ENCODE measurements at regions not wholly inside any gene's neighbourhood (a gene's known extent, or its start where the extent isn't known, plus 50 kb on each side); places are given as distances from the start of the nearest gene placed in this dataset.

DNA sequence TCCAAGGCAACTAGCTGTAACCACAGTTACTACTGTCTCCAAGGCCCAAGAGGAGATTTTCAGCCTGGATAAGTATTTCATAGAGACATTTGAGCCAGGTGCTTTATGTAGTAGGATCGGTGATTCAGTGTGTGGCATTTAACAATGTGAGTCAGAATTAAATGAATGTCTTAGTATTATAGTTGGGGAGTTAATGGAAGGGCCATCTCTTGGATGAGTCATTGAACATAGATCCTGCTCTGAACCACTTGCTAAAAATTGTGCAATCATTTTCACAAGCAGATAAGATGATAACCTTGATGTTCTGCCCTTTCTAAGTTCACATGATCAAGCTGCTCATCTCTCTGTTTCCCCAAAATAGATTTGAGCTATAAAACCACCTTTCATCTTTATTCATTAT lies 668.9 kb upstream of the CITED2 start:
- Mint-ChIP-seq H3K27ac (no peak overlapping the region), H3K4me3 (no peak overlapping the region), H3K27me3 (ENCODE audit: insufficient read depth, low read depth) (no peaks in the 10 kb centered on the region), H3K4me1 (peaks cover 9% of the 10 kb centered on the region), H3K36me3 (no peaks in the 10 kb centered on the region), H3K9me3 (no peaks in the 10 kb centered on the region)
- Histone ChIP-seq H4K20me1 (ENCODE audit: low read depth) (no peaks in the 10 kb centered on the region), H3K4me1 (no peaks in the 10 kb centered on the region), H3K4me3 (no peak overlapping the region), H3K9ac (no peak overlapping the region), H3K4me2 (no peak overlapping the region), H3K79me2 (ENCODE audit: low read depth) (no peaks in the 10 kb centered on the region), H3K9me3 (ENCODE audit: low read depth) (no peaks in the 10 kb centered on the region), H3K36me3 (no peaks in the 10 kb centered on the region), H3K27me3 (no peaks in the 10 kb centered on the region), H3K27ac (no peak overlapping the region), H3F3A (ENCODE audit: low read depth) (no peaks in the 10 kb centered on the region), H2AFZ (replicated peaks) (no peak overlapping the region)
- TF ChIP-seq EZH2phosphoT487 (IDR thresholded peaks at IDR 0.05): no peak
- no peak for TF ChIP-seq EZH2 (IDR thresholded peaks at IDR 0.05)
- TF ChIP-seq, protein P1, sequence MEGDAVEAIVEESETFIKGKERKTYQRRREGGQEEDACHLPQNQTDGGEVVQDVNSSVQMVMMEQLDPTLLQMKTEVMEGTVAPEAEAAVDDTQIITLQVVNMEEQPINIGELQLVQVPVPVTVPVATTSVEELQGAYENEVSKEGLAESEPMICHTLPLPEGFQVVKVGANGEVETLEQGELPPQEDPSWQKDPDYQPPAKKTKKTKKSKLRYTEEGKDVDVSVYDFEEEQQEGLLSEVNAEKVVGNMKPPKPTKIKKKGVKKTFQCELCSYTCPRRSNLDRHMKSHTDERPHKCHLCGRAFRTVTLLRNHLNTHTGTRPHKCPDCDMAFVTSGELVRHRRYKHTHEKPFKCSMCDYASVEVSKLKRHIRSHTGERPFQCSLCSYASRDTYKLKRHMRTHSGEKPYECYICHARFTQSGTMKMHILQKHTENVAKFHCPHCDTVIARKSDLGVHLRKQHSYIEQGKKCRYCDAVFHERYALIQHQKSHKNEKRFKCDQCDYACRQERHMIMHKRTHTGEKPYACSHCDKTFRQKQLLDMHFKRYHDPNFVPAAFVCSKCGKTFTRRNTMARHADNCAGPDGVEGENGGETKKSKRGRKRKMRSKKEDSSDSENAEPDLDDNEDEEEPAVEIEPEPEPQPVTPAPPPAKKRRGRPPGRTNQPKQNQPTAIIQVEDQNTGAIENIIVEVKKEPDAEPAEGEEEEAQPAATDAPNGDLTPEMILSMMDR (IDR thresholded peaks at IDR 0.05): no peak
- no peak for DNase-seq (ENCODE audit: low spot score)

DNA sequence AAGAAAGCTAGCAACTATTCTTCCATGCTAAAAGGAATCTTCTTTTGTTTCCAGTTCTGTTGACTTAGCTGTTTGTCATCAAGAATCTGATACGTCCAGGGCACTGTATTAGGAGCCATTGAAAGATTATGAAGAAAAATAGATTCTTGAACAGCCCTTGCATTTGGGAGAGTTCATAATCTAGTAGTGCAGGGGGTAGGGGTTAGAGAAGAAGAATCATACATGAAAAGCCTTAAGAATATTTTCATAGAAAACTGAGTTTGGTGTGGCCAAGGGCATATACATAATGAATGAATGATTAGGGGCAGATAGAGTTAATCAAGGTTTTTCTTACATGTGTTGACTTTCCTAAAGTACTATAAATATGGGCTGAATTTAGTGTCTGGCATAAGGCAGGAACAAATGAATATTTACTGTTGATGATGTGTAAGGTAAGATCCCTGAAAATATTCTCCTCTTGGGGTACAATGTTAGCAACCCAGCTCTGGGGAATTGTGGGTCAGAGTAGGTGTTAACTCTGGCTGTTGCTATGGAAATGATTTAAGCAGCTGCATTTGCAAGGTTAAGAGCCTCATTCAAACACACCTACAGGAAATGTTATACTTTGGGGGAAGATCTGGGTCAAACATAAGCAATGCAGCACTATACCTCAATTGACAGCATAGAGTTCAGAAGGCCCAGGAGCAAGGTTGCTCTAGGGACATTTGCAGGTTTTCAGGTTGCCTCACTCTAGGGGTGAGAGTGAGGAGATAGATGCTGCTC lies 667.3 kb upstream of the CITED2 start:
- Histone ChIP-seq H3K9ac (no peak overlapping the region), H3K36me3 (no peaks in the 10 kb centered on the region), H3K9me3 (ENCODE audit: low read depth) (no peaks in the 10 kb centered on the region), H3K4me1 (no peaks in the 10 kb centered on the region), H3K4me2 (no peak overlapping the region), H3F3A (ENCODE audit: low read depth) (no peaks in the 10 kb centered on the region), H2AFZ (replicated peaks) (no peak overlapping the region), H3K27me3 (no peaks in the 10 kb centered on the region), H3K79me2 (ENCODE audit: low read depth) (no peaks in the 10 kb centered on the region), H4K20me1 (ENCODE audit: low read depth) (no peaks in the 10 kb centered on the region), H3K4me3 (no peak overlapping the region), H3K27ac (no peak overlapping the region)
- H3K27me3 Mint-ChIP-seq (ENCODE audit: insufficient read depth, low read depth): no peaks in the 10 kb centered on the region
- H3K9me3 Mint-ChIP-seq: peaks cover 6% of the 10 kb centered on the region
- H3K4me3 Mint-ChIP-seq: no peak overlapping the region
- no peaks in the 10 kb centered on the region for H3K36me3 Mint-ChIP-seq
- no peak for DNase-seq (ENCODE audit: low spot score)
- TF ChIP-seq EZH2phosphoT487 (IDR thresholded peaks at IDR 0.05) (no peak), EZH2 (IDR thresholded peaks at IDR 0.05) (no peak)
- TF ChIP-seq, protein P1 (IDR thresholded peaks at IDR 0.05): no peak
- H3K4me1 Mint-ChIP-seq: peaks cover 9% of the 10 kb centered on the region
- no peak overlapping the region for H3K27ac Mint-ChIP-seq

DNA sequence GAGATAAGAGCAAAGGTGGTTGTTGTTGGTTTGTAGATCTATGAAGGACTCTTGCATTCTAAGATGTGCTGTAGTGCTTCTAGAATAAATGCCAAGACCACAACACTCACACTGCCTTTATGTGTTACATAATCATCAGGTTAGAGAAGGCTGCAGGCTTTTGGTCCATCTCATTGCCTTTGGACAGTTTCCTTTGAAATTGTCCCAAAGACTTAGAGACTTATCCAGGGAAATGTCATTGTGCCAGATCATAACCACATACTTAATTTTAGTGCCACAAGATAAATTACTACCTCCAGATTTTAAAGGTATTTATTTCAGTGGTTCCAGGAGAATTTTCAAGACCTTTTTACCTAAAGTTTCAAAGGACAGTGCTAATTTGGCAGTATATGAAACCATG lies 666.6 kb upstream of the CITED2 start:
- TF ChIP-seq EZH2phosphoT487 (IDR thresholded peaks at IDR 0.05) (no peak), EZH2 (IDR thresholded peaks at IDR 0.05) (no peak)
- TF ChIP-seq, protein P1 (IDR thresholded peaks at IDR 0.05): no peak
- Histone ChIP-seq H3K4me3 (no peak overlapping the region), H3K79me2 (ENCODE audit: low read depth) (no peaks in the 10 kb centered on the region), H3K27me3 (no peaks in the 10 kb centered on the region), H3K9ac (no peak overlapping the region), H3K27ac (no peak overlapping the region), H3K4me2 (no peak overlapping the region), H3K4me1 (no peaks in the 10 kb centered on the region), H3K9me3 (ENCODE audit: low read depth) (no peaks in the 10 kb centered on the region), H3F3A (ENCODE audit: low read depth) (no peaks in the 10 kb centered on the region), H4K20me1 (ENCODE audit: low read depth) (no peaks in the 10 kb centered on the region), H2AFZ (replicated peaks) (no peak overlapping the region), H3K36me3 (no peaks in the 10 kb centered on the region)
- no peaks in the 10 kb centered on the region for H3K27me3 Mint-ChIP-seq (ENCODE audit: insufficient read depth, low read depth)
- H3K36me3 Mint-ChIP-seq: no peaks in the 10 kb centered on the region
- peaks cover 9% of the 10 kb centered on the region for H3K4me1 Mint-ChIP-seq
- H3K27ac Mint-ChIP-seq: no peak overlapping the region
- H3K4me3 Mint-ChIP-seq: no peak overlapping the region
- H3K9me3 Mint-ChIP-seq: peaks cover 13% of the 10 kb centered on the region
- no peak for DNase-seq (ENCODE audit: low spot score)
